ENCODE measurements at regions not wholly inside any gene's neighbourhood (a gene's known extent, or its start where the extent isn't known, plus 50 kb on each side); places are given as distances from the start of the nearest gene placed in this dataset.

- in situ Hi-C loops (cut with HindIII; ENCODE audit: low sequenced_read_pairs): no loop called here
Observed at GRCh38 chr2:2642906-2643890, 312.1 kb upstream of the MYT1L start.

- in situ Hi-C loops (cut with HindIII; ENCODE audit: low sequenced_read_pairs): no loop called here
Observed at GRCh38 chr2:2641541-2642410, 310.7 kb upstream of the MYT1L start.

GRCh38 chr2:2640818-2641217, 309.7 kb upstream of the MYT1L start:
- in situ Hi-C loops (cut with HindIII; ENCODE audit: low sequenced_read_pairs): no loop called here

- in situ Hi-C loops (cut with HindIII; ENCODE audit: low sequenced_read_pairs): no loop called here
Observed at GRCh38 chr2:2640371-2640770, 309.3 kb upstream of the MYT1L start.

- in situ Hi-C loops (cut with HindIII; ENCODE audit: low sequenced_read_pairs): no loop called here
Observed at GRCh38 chr2:2639251-2640139, 308.4 kb upstream of the MYT1L start.

GRCh38 chr2:2638547-2639220, 307.6 kb upstream of the MYT1L start:
- in situ Hi-C loops (cut with HindIII; ENCODE audit: low sequenced_read_pairs): no loop called here

- in situ Hi-C loops (cut with HindIII; ENCODE audit: low sequenced_read_pairs): no loop called here
Observed at GRCh38 chr2:2636813-2637212, 305.7 kb upstream of the MYT1L start.

- in situ Hi-C loops (cut with HindIII; ENCODE audit: low sequenced_read_pairs): no loop called here
Observed at GRCh38 chr2:2635025-2635528, 304.0 kb upstream of the MYT1L start.

- in situ Hi-C loops (cut with HindIII; ENCODE audit: low sequenced_read_pairs): no loop called here
Observed at GRCh38 chr2:2633017-2633416, 301.9 kb upstream of the MYT1L start.

- in situ Hi-C loops (cut with HindIII; ENCODE audit: low sequenced_read_pairs): no loop called here
Observed at GRCh38 chr2:2623939-2624338, 292.9 kb upstream of the MYT1L start.

- in situ Hi-C loops (cut with HindIII; ENCODE audit: low sequenced_read_pairs): no loop called here
Observed at GRCh38 chr2:2621855-2622254, 290.8 kb upstream of the MYT1L start.

GRCh38 chr2:2620604-2621003, 289.5 kb upstream of the MYT1L start:
- in situ Hi-C loops (cut with HindIII; ENCODE audit: low sequenced_read_pairs): no loop called here

- in situ Hi-C loops (cut with HindIII; ENCODE audit: low sequenced_read_pairs): no loop called here
Observed at GRCh38 chr2:2619995-2620394, 288.9 kb upstream of the MYT1L start.

GRCh38 chr2:2614452-2614851, 283.4 kb upstream of the MYT1L start:
- in situ Hi-C loops (cut with HindIII; ENCODE audit: low sequenced_read_pairs): no loop called here

- in situ Hi-C loops (cut with HindIII; ENCODE audit: low sequenced_read_pairs): no loop called here
Observed at GRCh38 chr2:2613279-2614199, 282.5 kb upstream of the MYT1L start.

- in situ Hi-C loops (cut with HindIII; ENCODE audit: low sequenced_read_pairs): no loop called here
Observed at GRCh38 chr2:2610751-2611150, 279.7 kb upstream of the MYT1L start.

- in situ Hi-C loops (cut with HindIII; ENCODE audit: low sequenced_read_pairs): no loop called here
Observed at GRCh38 chr2:2600366-2600765, 269.3 kb upstream of the MYT1L start.

- in situ Hi-C loops (cut with HindIII; ENCODE audit: low sequenced_read_pairs): no loop called here
Observed at GRCh38 chr2:2599441-2599840, 268.4 kb upstream of the MYT1L start.

- in situ Hi-C loops (cut with HindIII; ENCODE audit: low sequenced_read_pairs): no loop called here
Observed at GRCh38 chr2:2597712-2598111, 266.6 kb upstream of the MYT1L start.

Data from endothelial cell of hepatic sinusoid (primary cell).